Activated naive CD8-positive, alpha-beta T cell treated with anti-CD3 and anti-CD28 coated beads, Interleukin-2, amount 10 ng/mL, durations not matched to agents 7 days and 5 days (primary cell): ENCODE measurements at regions not wholly inside any gene's neighbourhood (a gene's known extent, or its start where the extent isn't known, plus 50 kb on each side); places are given as distances from the start of the nearest gene placed in this dataset.
"Not testable (repeated sequence)": the region's sequence is repeated elsewhere in the genome, so short reads cannot be mapped to it uniquely, and the experiment has no call there.

Experiments used
- ATAC-seq: fragments of 150-1000 bp; cut with Tn5 transposase; one replicate; pipeline ENCODE4 v1.10.0; 2021; ENCODE audit warnings: low read depth, moderate library complexity
- POLR2A ChIA-PET: fragments of 350-600 bp; sonication (Branson Sonifier 250); formaldehyde crosslinking; loops from one replicate; lab custom pipeline; 2021; ENCODE audit warnings: antibody characterized with exemption; lab: Charles Lee
- DNase-seq: peaks from one replicate; pipeline ENCODE4 v3.0.0; 2021
- H3K27ac Mint-ChIP-seq: one replicate; pipeline ENCODE4 v1.8.0; 2022; ENCODE audit warnings: mild to moderate bottlenecking, mixed read lengths
- H3K27me3 Mint-ChIP-seq: one replicate; pipeline ENCODE4 v1.8.0; 2022; ENCODE audit warnings: mild to moderate bottlenecking, moderate library complexity, mixed read lengths
- H3K36me3 Mint-ChIP-seq: one replicate; pipeline ENCODE4 v1.8.0; 2021; ENCODE audit warnings: mild to moderate bottlenecking, mixed read lengths
- H3K4me1 Mint-ChIP-seq: one replicate; pipeline ENCODE4 v1.8.0; 2021; ENCODE audit warnings: mixed read lengths
- H3K4me3 Mint-ChIP-seq: one replicate; pipeline ENCODE4 v1.8.0; 2022; ENCODE audit warnings: mild to moderate bottlenecking, moderate library complexity, mixed read lengths
- H3K9me3 Mint-ChIP-seq: one replicate; pipeline ENCODE4 v1.8.0; 2021; ENCODE audit warnings: mixed read lengths

DNA sequence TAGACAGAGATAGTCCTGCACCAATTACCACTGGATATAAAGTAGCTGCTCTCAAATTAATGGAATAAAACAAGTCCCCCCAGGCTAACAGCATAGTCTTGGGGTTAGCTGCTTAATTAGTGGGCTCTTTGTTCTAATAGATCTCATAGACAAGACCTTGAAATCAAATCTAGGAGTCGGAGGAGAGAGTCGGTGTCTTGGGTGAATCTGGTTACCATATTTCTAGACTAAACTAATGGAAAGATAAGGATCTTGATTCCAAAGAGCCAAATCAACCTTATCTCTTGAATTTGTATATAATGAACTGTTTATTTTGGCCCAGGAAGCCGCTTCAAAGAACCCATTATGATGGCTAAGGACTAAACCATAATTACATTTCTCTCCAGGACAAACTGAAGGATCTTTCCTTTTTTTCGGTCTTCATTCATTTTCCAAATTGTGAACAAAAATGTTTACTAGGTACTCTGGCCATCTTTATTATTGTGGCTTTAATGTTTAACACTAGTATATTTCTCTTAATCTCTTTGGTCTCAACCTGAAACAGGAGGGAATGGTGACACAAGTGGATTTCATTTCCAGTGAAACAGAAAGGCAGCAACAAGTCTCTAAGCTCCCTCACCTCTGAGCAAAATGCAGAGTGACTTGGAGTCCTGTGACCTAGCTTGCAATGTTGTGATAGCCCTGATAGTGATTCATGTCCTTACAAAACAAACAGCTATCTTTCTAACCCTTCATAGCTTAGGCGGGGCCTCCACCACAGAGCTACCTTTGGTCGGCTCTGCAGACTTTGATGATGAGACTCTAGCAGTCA is 137.9 kb upstream of the PARD3B start:
- ATAC-seq (no peak), DNase-seq (no peak)

DNA sequence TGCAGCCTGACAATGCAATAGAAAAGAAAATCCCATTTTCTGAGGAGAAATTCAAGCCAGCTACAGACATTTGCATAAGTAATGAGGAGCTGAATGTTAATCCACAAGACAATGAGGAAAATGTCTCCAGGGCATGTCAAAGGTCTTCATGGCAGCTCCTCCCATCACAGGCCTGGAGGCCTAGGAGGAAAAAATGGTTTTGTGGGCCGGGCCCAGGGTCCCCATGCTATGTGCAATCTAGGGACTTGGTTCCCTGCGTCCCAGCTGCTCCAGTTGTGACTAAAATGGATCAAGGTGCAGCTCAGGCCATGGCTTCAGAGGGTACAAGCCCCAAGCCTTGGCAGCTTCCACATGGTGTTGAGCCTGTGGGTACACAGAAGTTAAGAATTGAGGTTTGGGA is 132.5 kb upstream of the PARD3B start:
- H3K27me3 Mint-ChIP-seq, H3K9me3 Mint-ChIP-seq, ATAC-seq, DNase-seq, POLR2A ChIA-PET, H3K4me1 Mint-ChIP-seq, H3K36me3 Mint-ChIP-seq, H3K4me3 Mint-ChIP-seq, H3K27ac Mint-ChIP-seq: not testable (repeated sequence)

More for the DNA sequence above, 137.9 kb upstream of the PARD3B start:
- H3K27me3 Mint-ChIP-seq = peaks cover 3% of the 10 kb centered on the region
- H3K4me1 Mint-ChIP-seq = peaks cover 5% of the 10 kb centered on the region
- H3K9me3 Mint-ChIP-seq = peaks cover 8% of the 10 kb centered on the region
- H3K4me3 Mint-ChIP-seq = no peak overlapping the region
- POLR2A ChIA-PET = no interaction called here
- H3K27ac Mint-ChIP-seq = no peak overlapping the region
- no peaks in the 10 kb centered on the region for H3K36me3 Mint-ChIP-seq

DNA sequence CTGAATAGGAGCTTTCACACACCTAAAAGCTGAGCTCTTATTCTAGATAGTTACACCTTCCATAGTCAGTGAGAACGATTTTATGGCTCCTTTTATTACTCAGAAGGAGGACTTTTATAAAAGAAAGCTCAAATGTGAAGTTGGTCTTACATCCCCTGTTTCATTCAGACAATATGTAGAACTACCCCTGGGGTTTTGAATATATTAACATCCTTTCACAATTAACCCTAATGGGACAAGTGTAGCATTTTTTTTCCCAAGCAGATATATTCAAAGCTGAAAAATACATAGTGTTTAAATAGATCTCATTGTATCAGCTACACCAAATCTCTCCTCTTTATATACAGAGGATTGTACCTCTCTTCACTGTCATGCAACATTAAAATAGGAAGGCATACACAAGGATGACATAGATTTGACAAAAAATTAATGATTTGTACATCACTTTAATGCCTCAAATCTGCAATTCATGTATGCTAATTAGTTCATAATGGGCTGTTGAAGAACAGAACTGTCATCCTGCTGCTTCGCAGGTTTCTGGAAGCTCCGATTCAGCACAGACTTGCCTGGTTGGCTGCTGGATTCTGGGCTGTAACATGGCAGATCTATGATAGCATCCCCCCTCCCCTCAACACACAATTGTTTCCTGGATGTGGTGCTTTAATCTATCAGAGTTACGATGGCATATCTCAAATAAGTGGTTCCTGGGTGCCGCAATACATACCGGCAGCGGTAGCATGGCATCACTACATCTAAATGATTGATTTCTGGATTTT is 129.7 kb upstream of the PARD3B start:
- H3K4me1 Mint-ChIP-seq = no peaks in the 10 kb centered on the region
- POLR2A ChIA-PET = no interaction called here

DNA sequence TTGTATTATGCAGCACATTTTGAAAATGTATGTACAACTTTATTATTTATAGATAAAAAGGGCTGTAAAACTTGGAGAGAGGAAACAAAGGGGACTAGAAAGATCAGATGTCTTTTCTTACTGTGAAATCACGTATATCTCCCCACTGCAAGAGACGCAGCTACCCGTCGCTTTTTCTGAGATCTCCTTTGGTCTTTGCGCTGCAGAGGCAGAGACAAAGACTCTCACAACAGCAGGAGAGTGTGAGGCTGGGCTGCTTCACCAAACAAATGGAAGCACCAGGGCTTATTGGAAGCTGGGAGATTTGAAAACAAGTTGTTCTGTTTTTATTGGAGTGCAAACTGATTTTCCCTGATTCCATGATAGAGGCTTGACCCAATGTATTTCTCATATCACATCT is 129.0 kb upstream of the PARD3B start:
- no peak for ATAC-seq
- POLR2A ChIA-PET = no interaction called here
- no peaks in the 10 kb centered on the region for H3K36me3 Mint-ChIP-seq
- DNase-seq = no peak
- no peaks in the 10 kb centered on the region for H3K27me3 Mint-ChIP-seq
- H3K27ac Mint-ChIP-seq = no peak overlapping the region
- H3K4me1 Mint-ChIP-seq = no peaks in the 10 kb centered on the region
- peaks cover 8% of the 10 kb centered on the region for H3K9me3 Mint-ChIP-seq
- no peak overlapping the region for H3K4me3 Mint-ChIP-seq

More for the DNA sequence above, 129.7 kb upstream of the PARD3B start:
- ATAC-seq = no peak
- Mint-ChIP-seq H3K36me3 (no peaks in the 10 kb centered on the region), H3K27ac (no peak overlapping the region), H3K9me3 (peaks cover 8% of the 10 kb centered on the region), H3K4me3 (no peak overlapping the region), H3K27me3 (no peaks in the 10 kb centered on the region)
- no peak for DNase-seq

DNA sequence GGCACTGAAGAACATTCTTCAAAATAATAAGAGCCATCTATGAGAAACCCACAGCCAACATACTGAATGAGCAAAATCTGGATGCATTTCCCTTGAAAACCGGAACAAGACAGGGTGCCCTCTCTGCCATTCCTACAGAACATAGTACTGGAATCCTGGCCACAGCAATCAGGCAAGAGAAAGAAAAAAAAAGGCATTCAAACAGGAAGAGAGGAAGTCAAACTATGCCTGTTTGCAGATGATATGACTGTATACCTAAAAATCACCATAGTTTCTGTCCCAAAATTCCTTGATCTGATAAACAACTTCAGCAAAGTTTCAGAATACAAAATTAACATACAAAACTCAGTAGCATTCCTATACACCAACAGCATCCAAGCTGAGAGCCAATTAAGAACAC is 119.5 kb upstream of the PARD3B start:
- Mint-ChIP-seq H3K36me3 (no peaks in the 10 kb centered on the region), H3K9me3 (peaks cover 1% of the 10 kb centered on the region), H3K27ac (no peak overlapping the region), H3K27me3 (peaks cover 15% of the 10 kb centered on the region), H3K4me1 (no peaks in the 10 kb centered on the region), H3K4me3 (no peak overlapping the region)
- ATAC-seq (no peak), DNase-seq (no peak)
- POLR2A ChIA-PET = no interaction called here

DNA sequence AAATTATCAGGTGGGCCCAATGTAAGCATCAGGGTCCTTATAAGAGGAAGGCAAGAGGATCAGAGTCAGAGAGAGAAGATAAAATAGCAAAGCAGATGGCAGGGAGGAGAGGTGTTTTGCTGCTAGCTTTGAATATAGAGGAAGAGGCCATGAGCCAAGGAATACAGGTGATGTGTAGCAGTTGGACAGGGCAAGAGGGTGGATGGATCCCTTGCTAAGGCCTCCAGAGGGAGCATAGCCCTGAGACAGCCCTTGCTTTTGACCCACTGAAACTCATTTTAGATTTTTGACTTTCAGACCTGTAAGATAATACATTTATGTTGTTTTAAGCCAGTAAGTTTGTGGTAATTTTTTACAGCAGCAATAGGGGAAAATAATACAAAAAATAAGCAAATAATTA is 116.6 kb upstream of the PARD3B start:
- DNase-seq (no peak), ATAC-seq (no peak)
- peaks cover 13% of the 10 kb centered on the region for H3K27me3 Mint-ChIP-seq
- no peak overlapping the region for H3K27ac Mint-ChIP-seq
- peaks cover 11% of the 10 kb centered on the region for H3K9me3 Mint-ChIP-seq
- H3K4me3 Mint-ChIP-seq = no peak overlapping the region
- no peaks in the 10 kb centered on the region for H3K4me1 Mint-ChIP-seq
- POLR2A ChIA-PET = no interaction called here
- no peaks in the 10 kb centered on the region for H3K36me3 Mint-ChIP-seq

DNA sequence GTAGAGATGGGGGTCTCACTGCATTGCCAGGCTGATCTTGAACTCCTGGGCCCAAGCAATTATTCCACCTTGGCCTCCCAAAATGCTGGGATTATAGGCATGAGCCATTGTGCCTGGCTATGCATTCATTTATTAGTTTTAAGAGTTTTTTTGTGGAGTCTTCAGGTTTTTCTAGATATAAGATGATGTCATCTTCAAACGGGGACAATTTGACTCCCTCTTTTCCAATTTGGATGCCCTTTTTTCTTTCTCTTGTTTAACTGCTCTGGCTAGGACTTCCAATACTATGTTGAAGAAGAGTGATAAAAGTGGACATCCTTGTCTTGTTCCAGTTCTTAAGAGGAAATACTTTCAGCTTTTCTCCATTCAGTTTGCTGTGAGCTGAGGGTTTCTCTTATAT is 113.7 kb upstream of the PARD3B start:
- Mint-ChIP-seq H3K27me3 (peaks cover 7% of the 10 kb centered on the region), H3K9me3 (peaks cover 11% of the 10 kb centered on the region), H3K4me1 (no peaks in the 10 kb centered on the region), H3K4me3 (no peak overlapping the region), H3K27ac (no peak overlapping the region), H3K36me3 (no peaks in the 10 kb centered on the region)
- no peak for ATAC-seq
- no peak for DNase-seq
- POLR2A ChIA-PET = no interaction called here

DNA sequence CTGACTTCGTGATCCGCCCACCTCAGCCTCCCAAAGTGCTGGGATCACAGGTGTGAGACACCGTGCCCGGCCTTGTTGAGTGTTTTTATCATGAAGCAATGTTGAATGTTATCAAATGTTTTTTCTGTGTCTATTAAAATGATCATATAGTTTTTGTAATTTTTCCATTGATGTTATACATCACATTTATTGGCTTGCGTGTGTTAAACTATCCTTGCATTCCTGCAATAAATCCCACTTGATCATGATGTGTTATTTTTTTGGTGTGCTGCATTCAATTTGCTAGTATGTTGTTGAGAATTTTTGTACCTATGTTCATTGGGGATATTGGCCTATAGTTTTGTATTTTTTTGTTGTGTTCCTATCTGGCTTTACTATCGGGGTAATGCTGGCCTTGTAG is 113.1 kb upstream of the PARD3B start:
- Mint-ChIP-seq H3K27ac (no peak overlapping the region), H3K27me3 (peaks cover 4% of the 10 kb centered on the region), H3K9me3 (peaks cover 11% of the 10 kb centered on the region), H3K4me1 (no peaks in the 10 kb centered on the region), H3K4me3 (no peak overlapping the region), H3K36me3 (no peaks in the 10 kb centered on the region)
- POLR2A ChIA-PET = no interaction called here
- ATAC-seq (no peak), DNase-seq (no peak)

DNA sequence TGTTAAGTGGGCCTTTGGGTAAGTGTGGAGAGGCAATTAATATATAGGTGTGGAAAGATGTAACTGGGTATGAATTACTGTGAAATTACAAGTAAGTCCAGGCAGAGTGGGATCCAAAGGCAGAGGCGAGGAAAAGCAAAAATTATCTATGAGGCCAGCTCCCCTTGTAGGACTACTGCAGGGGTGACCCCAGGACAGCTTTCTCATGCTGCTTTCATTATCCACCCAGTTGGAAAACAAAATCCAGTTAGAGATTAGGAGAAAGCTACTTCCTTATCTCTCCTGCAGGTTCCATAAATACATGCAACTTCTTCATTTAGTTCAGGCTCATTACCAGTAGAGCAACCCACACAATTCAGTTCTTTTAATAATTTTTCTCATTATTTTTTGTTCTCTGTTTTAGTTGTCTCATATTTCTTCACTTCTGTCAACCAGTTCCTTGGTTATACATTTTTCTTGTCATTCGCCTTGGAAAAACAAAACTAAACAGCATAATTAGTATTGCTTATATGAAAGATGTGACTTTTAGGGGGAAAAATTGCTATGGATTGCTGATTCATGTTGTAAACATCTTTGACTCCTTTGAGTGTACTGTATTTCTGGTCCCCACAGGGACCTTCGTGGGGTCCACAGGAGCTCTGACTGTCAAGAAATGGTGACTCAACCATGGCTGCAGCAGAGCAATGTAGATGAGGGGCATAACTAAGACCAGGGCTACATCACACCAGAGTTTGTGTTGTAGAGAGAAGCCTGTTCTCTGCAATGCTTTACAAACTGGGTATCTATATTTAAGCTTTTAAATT is 110.4 kb upstream of the PARD3B start:
- Mint-ChIP-seq H3K4me3 (no peak overlapping the region), H3K27me3 (peaks cover 4% of the 10 kb centered on the region), H3K36me3 (no peaks in the 10 kb centered on the region), H3K4me1 (no peaks in the 10 kb centered on the region), H3K27ac (no peak overlapping the region), H3K9me3 (peaks cover 11% of the 10 kb centered on the region)
- POLR2A ChIA-PET = no interaction called here
- ATAC-seq (no peak), DNase-seq (no peak)

DNA sequence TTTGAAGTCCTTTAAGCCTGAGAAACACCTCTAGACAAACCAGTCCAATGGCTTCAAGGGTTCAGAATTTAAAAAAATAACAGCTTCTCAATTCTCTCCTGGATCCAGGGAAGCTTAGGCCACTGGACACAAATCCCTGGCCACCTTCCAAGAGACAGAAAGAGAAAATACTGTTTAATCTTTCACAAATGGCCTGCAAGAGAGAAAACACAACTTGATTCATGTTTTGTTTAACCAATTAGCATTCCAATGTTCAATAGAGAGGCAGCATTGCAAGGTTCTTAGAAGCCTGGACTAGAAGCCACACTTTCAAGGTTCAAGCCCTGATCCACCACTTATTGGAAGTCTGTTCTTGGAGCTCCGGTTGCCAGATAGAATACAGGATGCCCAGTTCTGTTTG is 109.0 kb upstream of the PARD3B start:
- POLR2A ChIA-PET = no interaction called here
- Mint-ChIP-seq H3K9me3 (peaks cover 10% of the 10 kb centered on the region), H3K27me3 (peaks cover 2% of the 10 kb centered on the region), H3K36me3 (no peaks in the 10 kb centered on the region), H3K4me1 (no peaks in the 10 kb centered on the region), H3K4me3 (no peak overlapping the region), H3K27ac (no peak overlapping the region)
- DNase-seq (no peak), ATAC-seq (no peak)

DNA sequence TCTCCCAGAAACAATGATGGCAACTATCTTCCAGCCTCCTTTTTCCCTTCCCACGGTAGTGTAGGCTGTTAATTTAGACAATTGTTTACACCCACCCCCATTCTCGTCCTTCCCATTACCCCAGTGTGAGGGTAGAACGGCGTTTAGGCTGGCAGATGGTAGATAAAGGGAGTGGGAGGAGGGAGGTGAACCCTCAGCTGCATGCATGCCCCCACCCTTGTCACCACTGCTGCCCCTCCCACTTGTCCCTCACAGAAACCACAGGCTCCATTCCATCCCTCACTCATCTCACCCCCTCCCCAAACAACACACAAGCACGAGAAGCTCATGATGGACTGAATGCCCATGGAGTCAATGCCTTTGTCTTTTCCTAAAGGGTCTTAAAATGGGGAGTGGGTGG is 107.9 kb upstream of the PARD3B start:
- peaks cover 2% of the 10 kb centered on the region for H3K27me3 Mint-ChIP-seq
- ATAC-seq (no peak), DNase-seq (no peak)
- no peak overlapping the region for H3K27ac Mint-ChIP-seq
- H3K9me3 Mint-ChIP-seq = peaks cover 8% of the 10 kb centered on the region
- H3K4me3 Mint-ChIP-seq = no peak overlapping the region
- POLR2A ChIA-PET = no interaction called here
- no peaks in the 10 kb centered on the region for H3K4me1 Mint-ChIP-seq
- no peaks in the 10 kb centered on the region for H3K36me3 Mint-ChIP-seq

DNA sequence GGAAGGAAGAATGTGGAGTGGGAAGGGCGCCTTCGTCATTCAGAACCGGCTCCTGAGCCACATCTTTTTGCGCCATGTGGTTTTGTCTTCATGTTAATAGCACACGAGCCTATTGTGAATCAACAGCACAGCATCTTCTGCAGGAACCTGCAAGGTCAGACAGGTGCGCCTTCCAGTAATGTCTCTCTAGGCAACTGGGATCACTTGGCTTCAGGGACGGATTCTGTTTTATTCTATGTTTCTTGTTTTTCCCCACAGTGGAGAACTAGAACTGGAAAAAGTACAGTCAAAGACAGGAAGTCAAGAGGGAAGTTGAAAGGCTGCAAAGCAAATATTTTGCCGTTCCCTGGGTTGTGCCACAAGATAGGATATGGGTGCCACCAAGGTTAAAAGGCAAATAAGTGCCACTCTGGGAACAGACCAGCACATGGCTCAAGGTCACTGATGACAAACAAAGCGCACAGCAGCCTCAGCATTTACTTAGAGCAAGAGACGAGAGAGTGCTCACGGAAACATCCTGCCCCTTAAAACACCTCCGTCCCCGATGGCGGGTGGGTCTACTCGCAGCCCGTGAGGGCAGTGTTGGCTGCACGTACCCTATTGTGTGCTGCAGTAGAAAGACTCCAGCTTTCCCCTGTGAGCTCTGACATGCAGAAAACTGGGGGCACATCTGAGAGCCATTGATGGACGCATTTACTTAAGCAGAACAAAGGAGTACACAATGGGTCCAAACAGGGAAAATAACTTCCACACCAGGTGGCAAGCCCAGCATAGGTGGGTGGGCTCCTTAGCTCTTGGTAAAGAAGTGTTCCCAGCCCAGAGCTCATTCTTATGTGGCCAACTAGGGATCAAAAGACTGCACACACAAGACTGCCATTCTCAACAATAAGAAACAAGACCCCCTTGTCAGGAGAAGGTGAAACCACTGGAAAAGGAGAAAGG is 107.2 kb upstream of the PARD3B start:
- peaks cover 1% of the 10 kb centered on the region for H3K9me3 Mint-ChIP-seq
- H3K4me3 Mint-ChIP-seq = no peak overlapping the region
- no peaks in the 10 kb centered on the region for H3K36me3 Mint-ChIP-seq
- DNase-seq = no peak
- H3K27ac Mint-ChIP-seq = no peak overlapping the region
- ATAC-seq = no peak
- no peaks in the 10 kb centered on the region for H3K27me3 Mint-ChIP-seq
- POLR2A ChIA-PET = no interaction called here
- no peaks in the 10 kb centered on the region for H3K4me1 Mint-ChIP-seq

DNA sequence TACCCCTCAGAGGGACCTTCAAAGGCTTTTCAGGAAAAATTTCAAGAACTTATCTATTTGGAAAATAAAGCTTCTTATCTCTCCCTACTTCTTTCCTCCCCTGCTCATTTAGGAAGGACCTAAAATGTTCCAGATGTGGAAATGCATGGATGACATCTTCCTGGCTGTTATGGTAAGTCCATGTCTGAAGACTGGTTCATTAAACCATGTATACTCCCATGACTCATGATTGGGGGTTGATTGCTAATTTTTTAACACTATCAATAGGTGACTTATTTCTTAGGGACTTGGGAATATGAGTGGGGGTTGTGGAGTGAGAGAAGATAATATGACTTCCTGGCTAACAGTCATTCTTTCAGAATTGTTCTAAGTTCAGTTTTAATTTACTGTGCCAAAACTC is 104.0 kb upstream of the PARD3B start:
- H3K27me3 Mint-ChIP-seq = peaks cover 3% of the 10 kb centered on the region
- H3K4me1 Mint-ChIP-seq = no peaks in the 10 kb centered on the region
- H3K36me3 Mint-ChIP-seq = no peaks in the 10 kb centered on the region
- ATAC-seq (no peak), DNase-seq (no peak)
- no peak overlapping the region for H3K27ac Mint-ChIP-seq
- peaks cover 3% of the 10 kb centered on the region for H3K9me3 Mint-ChIP-seq
- no peak overlapping the region for H3K4me3 Mint-ChIP-seq
- POLR2A ChIA-PET = no interaction called here
